Stimulated activated CD4-positive, alpha-beta T cell treated with anti-CD3 and anti-CD28 coated beads, TNF-alpha, amount 100 ng/mL, for 24 hours (primary cell): ENCODE measurements at regions not wholly inside any gene's neighbourhood (a gene's known extent, or its start where the extent isn't known, plus 50 kb on each side); places are given as distances from the start of the nearest gene placed in this dataset.
"Not testable (repeated sequence)": the region's sequence is repeated elsewhere in the genome, so short reads cannot be mapped to it uniquely, and the experiment has no call there.

Experiments
- DNase-seq, 3 experiments: peaks; one replicate each; pipeline ENCODE4 v3.0.0-alpha.2; 2020; ENCODE audit warnings: low read depth in 3 of 3

GRCh38 chr4:81724925-81725329 is 253.2 kb upstream of the RASGEF1B start:
- peak; percentile 41 to 62 (median 48) for DNase-seq

- no peak for DNase-seq
Measured at GRCh38 chr4:81723927-81724587, 252.3 kb upstream of the RASGEF1B start.

- DNase-seq = no peak
Measured at GRCh38 chr4:81723019-81723884, 251.5 kb upstream of the RASGEF1B start.

- DNase-seq = no peak
Measured at GRCh38 chr4:81722290-81722851, 250.7 kb upstream of the RASGEF1B start.

GRCh38 chr4:81715757-81716156 is 244.1 kb upstream of the RASGEF1B start:
- no peak for DNase-seq

GRCh38 chr4:81715357-81715756 is 243.7 kb upstream of the RASGEF1B start:
- not testable (repeated sequence) for DNase-seq

DNA sequence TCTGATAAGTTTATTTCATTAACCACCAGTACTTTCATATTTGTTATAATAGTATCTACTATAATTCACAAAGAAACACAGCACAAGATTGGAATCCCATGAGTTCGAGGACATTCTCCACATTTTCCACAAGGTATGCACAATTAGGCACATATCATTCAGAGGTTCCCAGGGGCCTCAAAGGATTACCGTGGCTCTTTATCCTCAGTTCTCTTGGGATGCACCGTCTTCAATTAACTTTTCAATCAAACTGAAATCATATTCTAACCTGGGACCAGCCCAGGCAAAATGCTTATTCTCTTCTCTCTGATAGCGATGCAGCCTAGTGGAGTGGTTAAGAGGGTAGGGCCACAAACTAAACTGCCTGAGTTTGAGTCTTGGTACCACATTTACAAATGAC is 242.6 kb upstream of the RASGEF1B start:
- DNase-seq = no peak

DNA sequence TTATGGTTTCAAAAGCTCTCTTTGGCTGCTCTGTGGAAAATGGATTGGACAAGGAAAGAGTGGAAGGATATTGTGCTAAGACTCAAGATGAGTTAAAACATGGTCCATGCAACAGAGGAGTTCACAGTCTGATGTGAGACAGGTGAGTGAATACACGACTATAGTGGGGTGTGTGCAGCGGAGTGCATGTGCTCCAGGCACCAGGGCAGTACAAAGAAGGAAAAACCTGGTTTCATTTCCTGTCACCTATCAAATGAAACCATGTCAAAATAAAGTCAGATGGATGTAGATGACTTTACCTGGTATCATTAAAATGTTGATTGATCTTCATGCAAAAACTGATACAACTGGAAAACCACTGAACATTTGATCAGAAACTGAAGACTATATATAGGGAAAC is 241.0 kb upstream of the RASGEF1B start:
- no peak for DNase-seq

DNA sequence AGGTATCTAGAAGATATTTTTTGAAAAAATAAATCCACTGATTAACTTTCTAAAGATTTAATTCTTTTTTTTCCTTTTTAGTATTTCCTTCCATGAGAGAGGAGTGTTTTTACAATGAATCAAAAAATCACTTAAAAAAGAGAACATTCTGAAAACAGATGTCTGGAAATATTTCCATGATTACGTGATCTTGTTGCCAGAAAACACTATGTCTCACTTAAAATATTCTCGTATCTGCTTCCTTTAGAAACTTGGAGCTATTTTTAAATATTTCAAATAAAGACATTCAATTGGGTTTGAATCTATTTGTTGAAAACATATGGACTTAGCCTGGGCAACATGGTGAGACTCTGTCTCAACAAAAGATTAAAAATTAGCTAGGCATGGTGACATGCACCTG is 232.8 kb upstream of the RASGEF1B start:
- no peak for DNase-seq

DNA sequence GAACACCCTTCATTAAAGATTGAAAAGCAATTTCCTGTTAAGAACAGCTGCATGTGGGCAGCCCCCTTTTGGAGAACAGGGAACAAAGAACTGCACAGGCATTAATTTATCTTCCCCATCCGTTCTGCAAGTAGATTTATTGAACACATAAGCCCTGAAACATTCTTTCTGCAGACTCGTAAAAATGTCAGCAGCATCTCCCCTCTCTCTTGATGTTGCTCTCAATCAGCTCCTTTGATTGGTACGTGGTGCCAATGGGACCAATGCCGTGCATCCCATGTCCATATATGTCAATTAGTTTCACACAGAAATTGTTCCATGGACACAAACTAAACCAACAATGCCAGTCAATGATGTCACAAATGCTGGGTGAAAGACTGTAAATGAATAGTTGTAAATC is 228.5 kb upstream of the RASGEF1B start:
- no peak for DNase-seq

DNA sequence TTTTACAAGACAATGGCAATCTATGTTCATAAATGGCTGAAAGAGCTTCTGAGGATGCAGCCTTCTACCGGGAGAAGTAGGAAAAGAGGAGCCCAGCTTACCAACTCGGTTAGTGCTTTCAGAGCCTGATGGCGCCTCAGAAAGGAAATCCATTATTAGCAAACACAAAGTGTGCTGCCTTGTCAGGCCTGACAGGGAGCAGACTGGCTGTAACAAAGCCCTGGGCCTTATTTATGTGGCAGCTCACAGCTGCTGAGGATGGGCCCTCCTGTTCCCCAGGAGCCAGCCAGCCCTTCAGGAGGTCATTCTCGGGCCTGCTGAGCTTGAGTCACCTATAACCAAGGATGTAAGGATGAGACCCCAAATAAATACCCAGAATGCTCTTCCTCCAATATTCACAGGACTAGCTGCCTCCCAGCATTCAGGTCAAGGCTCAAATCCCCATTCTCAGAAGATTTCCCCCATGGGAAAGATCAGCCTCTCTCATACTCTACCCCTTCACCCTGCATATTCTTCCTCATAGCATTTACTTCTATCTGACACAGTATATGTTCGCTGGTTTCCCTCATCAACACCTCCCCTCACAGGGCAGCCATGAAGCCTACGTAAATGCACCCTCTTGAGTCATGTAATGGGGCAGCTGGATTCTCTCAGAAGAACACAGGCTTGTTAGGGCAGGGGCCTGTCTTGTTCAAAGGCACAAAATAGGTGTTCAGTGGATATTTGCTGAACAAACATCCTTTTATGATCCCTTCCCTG is 227.0 kb upstream of the RASGEF1B start:
- no peak for DNase-seq

- no peak for DNase-seq
Measured at GRCh38 chr4:81694176-81694913, 222.6 kb upstream of the RASGEF1B start.

DNA sequence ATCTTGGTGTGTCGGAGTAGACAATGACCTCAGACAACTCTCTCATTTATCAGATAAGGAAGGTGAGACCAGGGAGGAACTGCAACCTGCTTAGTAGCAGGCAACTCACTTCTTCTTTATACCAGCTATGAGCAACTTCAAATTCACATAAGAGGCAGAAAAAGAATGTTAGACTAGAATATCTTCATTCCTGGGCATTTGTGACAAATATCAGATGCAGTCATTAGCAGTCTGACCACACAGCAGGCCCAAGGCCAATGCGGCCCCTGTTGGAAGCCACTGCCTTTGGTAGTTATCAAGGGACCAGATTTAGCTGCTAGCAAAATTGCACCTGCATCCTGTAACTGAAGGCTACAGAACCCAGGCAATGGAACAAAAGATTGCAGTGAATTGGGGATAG is 219.2 kb upstream of the RASGEF1B start:
- DNase-seq = no peak

DNA sequence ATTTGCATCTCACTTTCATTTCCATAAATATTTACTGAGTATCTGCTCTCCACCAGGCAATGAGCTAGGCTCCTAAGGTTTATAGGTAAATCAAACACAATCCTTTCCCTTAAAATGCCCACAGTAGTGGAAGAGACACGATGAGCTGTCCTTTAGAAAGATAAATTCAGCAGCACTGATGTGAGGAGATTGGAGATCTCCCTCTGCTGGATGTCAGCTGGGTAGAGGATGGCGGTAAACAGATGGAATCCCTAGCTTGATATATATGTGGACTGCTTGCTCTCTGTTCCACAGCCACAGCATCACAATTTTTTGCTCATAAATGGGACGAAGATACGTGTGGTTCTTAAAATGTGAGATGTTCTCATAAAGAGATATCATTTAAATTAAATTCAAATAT is 216.4 kb upstream of the RASGEF1B start:
- DNase-seq = no peak

- DNase-seq = no peak
Measured at GRCh38 chr4:81687471-81687870, 215.8 kb upstream of the RASGEF1B start.

DNA sequence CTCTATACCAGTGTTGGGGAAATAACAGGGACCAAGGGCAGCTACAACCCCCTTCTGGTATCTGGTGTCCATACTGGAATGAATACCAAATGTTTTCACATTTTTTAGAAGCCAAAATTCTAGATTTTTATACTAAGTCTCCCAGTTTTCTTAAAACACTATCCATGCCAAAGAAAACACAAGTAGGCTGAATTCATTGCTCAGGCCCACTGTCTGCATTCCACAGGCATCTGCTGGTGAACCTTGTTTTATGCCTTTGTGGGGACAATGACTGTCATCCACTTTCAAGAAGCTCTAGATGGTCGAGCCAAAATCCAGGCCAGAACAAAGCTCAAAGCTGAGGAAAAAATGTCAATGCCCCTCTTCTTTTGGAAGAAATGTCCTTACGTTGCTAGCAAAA is 213.4 kb upstream of the RASGEF1B start:
- DNase-seq = no peak

DNA sequence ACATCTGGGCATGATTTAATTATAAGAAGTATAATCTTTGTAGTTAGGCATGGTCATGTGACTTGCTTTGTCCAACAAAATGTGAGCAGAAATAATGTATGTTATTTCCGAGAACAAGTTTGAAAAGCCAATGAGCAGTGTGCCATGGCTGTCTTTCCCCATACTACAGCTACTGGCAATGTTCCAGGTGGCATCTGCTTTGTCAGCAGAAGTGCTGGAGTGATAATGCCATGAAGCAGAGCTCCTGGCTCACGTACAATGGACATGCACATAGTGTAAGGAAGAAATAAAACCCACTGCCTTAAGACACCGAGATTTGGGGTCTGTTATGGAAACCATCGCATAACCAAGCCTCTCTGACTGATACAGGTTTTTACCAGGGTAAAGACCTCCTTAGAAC is 212.6 kb upstream of the RASGEF1B start:
- DNase-seq = no peak

DNA sequence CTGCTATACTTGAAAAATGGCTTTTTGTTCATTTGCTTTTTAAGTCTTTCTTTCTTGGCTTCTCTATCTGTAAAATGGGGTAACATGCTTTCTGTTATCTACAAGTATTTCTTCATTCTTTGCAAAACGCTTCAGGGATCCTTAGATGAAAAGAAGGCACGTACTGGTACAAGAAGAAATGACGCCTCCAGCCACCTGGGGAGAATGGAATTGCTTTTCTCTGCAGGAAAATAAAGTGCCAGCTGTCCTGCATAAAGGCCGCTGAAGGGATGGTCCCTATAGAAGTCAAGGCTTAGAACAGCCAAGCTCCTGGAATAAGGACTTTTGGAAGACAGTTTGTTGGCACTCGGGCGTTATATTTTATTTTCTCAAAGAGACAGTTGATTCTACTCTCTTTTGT is 210.8 kb upstream of the RASGEF1B start:
- no peak for DNase-seq

DNA sequence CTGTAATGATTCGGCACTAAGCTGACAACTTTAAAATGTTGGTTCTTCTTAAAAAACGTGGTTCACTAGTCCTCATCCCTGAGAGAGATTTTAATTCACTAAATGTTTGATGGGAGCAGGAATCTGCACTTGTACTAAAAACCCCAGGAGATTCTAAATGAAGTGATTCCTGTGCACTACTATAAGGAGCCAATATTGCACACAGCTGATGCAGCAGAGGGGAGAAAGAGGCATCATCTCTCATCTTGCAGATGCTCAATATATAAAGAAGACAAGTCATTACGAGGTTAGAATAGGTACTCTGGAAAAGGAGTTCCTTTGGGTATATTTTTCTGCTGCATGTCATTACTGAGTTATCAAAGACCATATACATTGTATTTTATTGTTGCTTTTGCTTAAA is 207.6 kb upstream of the RASGEF1B start:
- DNase-seq = no peak

DNA sequence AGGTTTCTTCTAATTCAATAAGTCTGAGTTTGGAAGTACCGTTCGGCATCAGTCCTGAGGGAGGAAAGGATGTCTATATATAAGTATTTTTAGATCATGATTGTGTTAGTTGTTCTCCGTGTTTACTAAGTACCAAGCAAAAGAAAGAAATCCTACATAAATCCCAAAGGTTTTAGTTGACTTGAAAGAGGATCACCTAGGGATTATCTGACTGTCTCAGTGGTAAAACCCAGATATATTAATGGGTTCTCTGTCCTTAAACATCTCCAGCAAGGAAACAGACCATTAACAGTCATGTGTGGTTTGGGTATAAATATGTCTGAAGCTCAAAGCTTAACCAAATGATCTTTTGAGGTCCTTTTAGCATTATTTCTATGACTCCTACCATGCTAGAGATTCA is 207.1 kb upstream of the RASGEF1B start:
- DNase-seq = no peak

DNA sequence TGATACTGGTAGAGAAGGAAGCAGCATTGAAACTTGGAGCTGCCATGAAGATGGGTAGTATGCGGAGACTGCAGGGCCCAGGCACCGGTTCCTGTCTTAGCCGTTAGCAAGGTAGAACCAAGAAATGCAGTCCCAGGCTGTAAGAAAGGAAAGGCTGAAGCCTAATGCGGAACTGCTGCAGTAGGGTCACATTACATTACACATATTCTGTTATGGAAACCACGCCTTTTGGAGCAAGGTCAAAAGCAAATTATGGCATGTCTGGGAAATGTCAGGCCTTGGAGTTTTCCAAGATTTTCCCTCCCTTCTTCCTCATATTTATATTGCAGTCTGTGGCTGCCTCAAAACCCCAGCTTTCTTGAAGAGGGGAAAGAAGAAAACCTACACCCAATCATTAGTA is 204.8 kb upstream of the RASGEF1B start:
- DNase-seq = no peak
